B cell (primary cell): ENCODE measurements at regions not wholly inside any gene's neighbourhood (a gene's known extent, or its start where the extent isn't known, plus 50 kb on each side); places are given as distances from the start of the nearest gene placed in this dataset.

ENCODE experiments used
- ATAC-seq: fragments of 200-7000 bp; cut with Tn5 transposase; one replicate; pipeline ENCODE4 v1.10.0; 2021; ENCODE audit warnings: low read depth, mild to moderate bottlenecking, moderate number of reproducible peaks, moderate library complexity
- CTCF ChIA-PET: fragments of 350-600 bp; sonication (Branson Sonifier 250); formaldehyde crosslinking; loops from one replicate; lab custom pipeline; 2021; ENCODE audit warnings: antibody characterized with exemption, inconsistent platforms; lab: Charles Lee
- POLR2A ChIA-PET: fragments of 350-600 bp; sonication (Branson Sonifier 250); formaldehyde crosslinking; loops from one replicate; lab custom pipeline; 2021; ENCODE audit warnings: antibody characterized with exemption; lab: Charles Lee
- DNase-seq: peaks from one replicate; pipeline ENCODE4 v3.0.0; 2013
- H2AFZ ChIP-seq: 2 replicates; pipeline ENCODE4 v1.6.1; 2012; ENCODE audit warnings: mild to moderate bottlenecking, low read depth, low read length; ENCODE audit not compliant: insufficient read depth, poor library complexity, severe bottlenecking
- H3K27ac ChIP-seq, 2 donors: 1 replicate in 1 of 2; 2 replicates in 1 of 2; pipeline ENCODE4 v1.5.1; 2012 to 2013; ENCODE audit warnings: low read length in 2 of 2, mild to moderate bottlenecking in 2 of 2, moderate library complexity in 1 of 2
- H3K27me3 ChIP-seq, 4 experiments: fragments of 200-600 bp in 1 of 4; sonication (generic) in 1 of 4; replicated peaks in 1 of 4; 1 replicate in 2 of 4; 2 replicates in 2 of 4; pipeline versions ENCODE4 v1.6.1 to v1.7.0; 2013 to 2016; ENCODE audit warnings: low read length in 3 of 4, mild to moderate bottlenecking in 2 of 4, mixed read lengths in 1 of 4, moderate library complexity in 1 of 4; ENCODE audit not compliant: insufficient read depth in 4 of 4, control insufficient read depth in 3 of 4; ENCODE audit errors: control extremely low read depth in 1 of 4
- H3K36me3 ChIP-seq, 2 experiments: replicated peaks in 1 of 2; 1 replicate in 1 of 2; 2 replicates in 1 of 2; pipeline versions ENCODE4 v1.6.1 to v1.7.1; 2013; ENCODE audit warnings: low read length in 1 of 2; ENCODE audit not compliant: insufficient read depth in 2 of 2, control insufficient read depth in 1 of 2; ENCODE audit errors: control extremely low read depth in 1 of 2, extremely low read depth in 1 of 2
- H3K4me1 ChIP-seq, 2 donors: fragments of 200-600 bp in 1 of 2; sonication (generic) in 1 of 2; 1 replicate in 1 of 2; 2 replicates in 1 of 2; pipeline versions ENCODE4 v1.5.1 to v1.6.1; 2013 to 2017; ENCODE audit warnings: low read length in 2 of 2; ENCODE audit not compliant: control insufficient read depth in 2 of 2, insufficient read depth in 2 of 2
- H3K4me2 ChIP-seq: replicated peaks from 2 replicates; pipeline ENCODE3; 2012; ENCODE audit warnings: mild to moderate bottlenecking, low read depth, low read length; ENCODE audit not compliant: poor library complexity, severe bottlenecking
- H3K4me3 ChIP-seq, 5 experiments: fragments of 200-600 bp in 1 of 5; sonication (generic) in 1 of 5; 1 replicate in 3 of 5; 2 replicates in 2 of 5; pipeline versions ENCODE4 v1.5.1 to v1.7.0; 2011 to 2016; ENCODE audit warnings: low read length in 4 of 5, mild to moderate bottlenecking in 4 of 5, low read depth in 2 of 5, control low read depth in 1 of 5, moderate library complexity in 1 of 5; ENCODE audit not compliant: insufficient read depth in 1 of 5; ENCODE audit errors: control extremely low read depth in 1 of 5, extremely low read depth in 1 of 5
- H3K79me2 ChIP-seq: fragments of 200-600 bp; sonication (generic); one replicate; pipeline ENCODE4 v1.6.0; 2016; ENCODE audit warnings: low read length; ENCODE audit not compliant: control insufficient read depth, insufficient read depth
- H3K9ac ChIP-seq: fragments of 200-600 bp; sonication (generic); 2 replicates; pipeline ENCODE4 v1.6.1; 2017; ENCODE audit warnings: mild to moderate bottlenecking, low read length, moderate library complexity
- H3K9me3 ChIP-seq, 3 donors: one replicate each; pipeline versions ENCODE4 v1.6.1 to v1.7.1; 2013; ENCODE audit warnings: low read length in 2 of 3; ENCODE audit not compliant: control insufficient read depth in 2 of 3, insufficient read depth in 1 of 3; ENCODE audit errors: control extremely low read depth in 1 of 3
- H4K20me1 ChIP-seq: 2 replicates; pipeline ENCODE4 v1.6.0; 2012; ENCODE audit warnings: mild to moderate bottlenecking, low read length; ENCODE audit not compliant: insufficient read depth, control insufficient read depth, poor library complexity, severe bottlenecking
- H3K27ac Mint-ChIP-seq: one replicate; pipeline ENCODE4 v1.8.0; 2021; ENCODE audit warnings: mixed read lengths
- H3K27me3 Mint-ChIP-seq: one replicate; pipeline ENCODE4 v1.8.0; 2021; ENCODE audit warnings: mixed read lengths
- H3K4me1 Mint-ChIP-seq: one replicate; pipeline ENCODE4 v1.8.0; 2021; ENCODE audit warnings: mixed read lengths
- H3K4me3 Mint-ChIP-seq: one replicate; pipeline ENCODE4 v1.8.0; 2021; ENCODE audit warnings: mixed read lengths
- H3K9me3 Mint-ChIP-seq: one replicate; pipeline ENCODE4 v1.8.0; 2022; ENCODE audit warnings: mixed read lengths; ENCODE audit not compliant: insufficient read depth
- EZH2 ChIP-seq: IDR thresholded peaks from 2 replicates; pipeline ENCODE4 v1.6.1; 2012; ENCODE audit warnings: borderline replicate concordance, low read depth, mild to moderate bottlenecking, moderate library complexity, low read length; ENCODE audit not compliant: insufficient read depth, poor library complexity, severe bottlenecking
- WGBS: methylation state at CpG from one replicate; pipeline ENCODE4 v1.1.5; 2013; ENCODE audit warnings: missing lambda C conversion rate; ENCODE audit not compliant: insufficient coverage; 5-methylcytosine and 5-hydroxymethylcytosine counted together
- intact Hi-C: fragments of 100-400 bp; cut with micrococcal nuclease; formaldehyde crosslinking; loops from one replicate; pipeline ENCODE4 v1.10.0; 2022
- TF ChIP-seq, protein P1 (sequence below): fragments of 200-600 bp; IDR thresholded peaks from one replicate; pipeline ENCODE4 v1.8.0; 2022; ENCODE audit warnings: antibody characterized with exemption, mild to moderate bottlenecking

DNA sequence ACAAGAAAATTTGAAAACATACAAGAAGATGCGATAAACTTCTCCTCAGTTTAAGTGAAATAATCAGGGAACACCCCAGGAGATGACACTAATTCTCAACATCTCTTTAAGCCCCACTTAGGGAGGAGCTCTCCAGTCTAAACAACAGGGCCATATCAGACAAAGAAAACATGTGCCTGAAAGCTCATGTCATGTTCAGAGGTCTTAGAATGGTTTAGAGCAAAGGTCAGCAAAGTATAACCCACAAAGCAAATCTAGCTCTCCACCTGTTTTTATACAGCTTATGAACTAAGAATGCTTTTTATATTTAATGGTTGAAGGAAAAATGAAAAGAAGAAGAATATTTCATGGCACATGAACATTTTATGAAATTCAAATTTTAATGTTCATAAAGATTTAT is 155.6 kb upstream of the NOL4 start:
- ATAC-seq (no peak), DNase-seq (no peak)
- no peak for TF ChIP-seq EZH2
- TF ChIP-seq, protein P1, sequence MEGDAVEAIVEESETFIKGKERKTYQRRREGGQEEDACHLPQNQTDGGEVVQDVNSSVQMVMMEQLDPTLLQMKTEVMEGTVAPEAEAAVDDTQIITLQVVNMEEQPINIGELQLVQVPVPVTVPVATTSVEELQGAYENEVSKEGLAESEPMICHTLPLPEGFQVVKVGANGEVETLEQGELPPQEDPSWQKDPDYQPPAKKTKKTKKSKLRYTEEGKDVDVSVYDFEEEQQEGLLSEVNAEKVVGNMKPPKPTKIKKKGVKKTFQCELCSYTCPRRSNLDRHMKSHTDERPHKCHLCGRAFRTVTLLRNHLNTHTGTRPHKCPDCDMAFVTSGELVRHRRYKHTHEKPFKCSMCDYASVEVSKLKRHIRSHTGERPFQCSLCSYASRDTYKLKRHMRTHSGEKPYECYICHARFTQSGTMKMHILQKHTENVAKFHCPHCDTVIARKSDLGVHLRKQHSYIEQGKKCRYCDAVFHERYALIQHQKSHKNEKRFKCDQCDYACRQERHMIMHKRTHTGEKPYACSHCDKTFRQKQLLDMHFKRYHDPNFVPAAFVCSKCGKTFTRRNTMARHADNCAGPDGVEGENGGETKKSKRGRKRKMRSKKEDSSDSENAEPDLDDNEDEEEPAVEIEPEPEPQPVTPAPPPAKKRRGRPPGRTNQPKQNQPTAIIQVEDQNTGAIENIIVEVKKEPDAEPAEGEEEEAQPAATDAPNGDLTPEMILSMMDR, result no peak
- no peaks in the 10 kb centered on the region for H3K36me3 ChIP-seq
- CTCF ChIA-PET, result no interaction called here
- no peak overlapping the region for H3K9ac ChIP-seq
- H3K9me3 ChIP-seq, result no peaks in the 10 kb centered on the region
- H4K20me1 ChIP-seq, result no peaks in the 10 kb centered on the region
- no CpG with 5 or more reads among the region's 1 CpG for WGBS
- intact Hi-C loops, result no loop called here
- Mint-ChIP-seq H3K9me3 (peaks cover 2% of the 10 kb centered on the region), H3K4me1 (no peaks in the 10 kb centered on the region), H3K27ac (no peak overlapping the region), H3K4me3 (no peak overlapping the region), H3K27me3 (no peaks in the 10 kb centered on the region)
- H3K79me2 ChIP-seq, result no peaks in the 10 kb centered on the region
- no peak overlapping the region for H3K4me3 ChIP-seq
- H3K27me3 ChIP-seq, result no peaks in the 10 kb centered on the region
- H2AFZ ChIP-seq, result no peak overlapping the region
- H3K27ac ChIP-seq, result no peak overlapping the region
- POLR2A ChIA-PET, result no interaction called here
- H3K4me1 ChIP-seq, result no peaks in the 10 kb centered on the region
- no peak overlapping the region for H3K4me2 ChIP-seq

- no peaks in the 10 kb centered on the region for H3K36me3 ChIP-seq
- no peak overlapping the region for H3K4me2 ChIP-seq
- intact Hi-C loops, result no loop called here
- H3K27me3 ChIP-seq, result no peaks in the 10 kb centered on the region
- CTCF ChIA-PET, result no interaction called here
- no peak overlapping the region for H3K27ac ChIP-seq
- H3K4me3 ChIP-seq, result no peak overlapping the region
- H2AFZ ChIP-seq, result no peak overlapping the region
- no peaks in the 10 kb centered on the region for H4K20me1 ChIP-seq
- H3K9me3 ChIP-seq, result peaks cover 0 to 1% (median 0%) of the 10 kb centered on the region in 3 donors
- no peaks in the 10 kb centered on the region for H3K4me1 ChIP-seq
- DNase-seq (no peak), ATAC-seq (no peak)
- Mint-ChIP-seq H3K27me3 (no peaks in the 10 kb centered on the region), H3K4me3 (no peak overlapping the region), H3K9me3 (no peaks in the 10 kb centered on the region), H3K27ac (no peak overlapping the region), H3K4me1 (no peaks in the 10 kb centered on the region)
- no peak overlapping the region for H3K9ac ChIP-seq
- POLR2A ChIA-PET, result no interaction called here
- H3K79me2 ChIP-seq, result no peaks in the 10 kb centered on the region
- no peak for TF ChIP-seq EZH2
- TF ChIP-seq, protein P1, result no peak
Observed at GRCh38 chr18:34385311-34385710, 160.6 kb upstream of the NOL4 start.
